Astrocyte (in vitro differentiated cells and primary cell): ENCODE measurements at regions not wholly inside any gene's neighbourhood (a gene's known extent, or its start where the extent isn't known, plus 50 kb on each side); places are given as distances from the start of the nearest gene placed in this dataset.
"Not testable (repeated sequence)": the region's sequence is repeated elsewhere in the genome, so short reads cannot be mapped to it uniquely, and the experiment has no call there.

Experiments
- CTCF ChIP-seq: IDR thresholded peaks from 2 replicates; pipeline ENCODE4 v1.5.1; 2011; ENCODE audit warnings: low read depth, mild to moderate bottlenecking, inconsistent platforms, low read length, moderate library complexity; ENCODE audit not compliant: insufficient read depth
- EZH2 ChIP-seq: IDR thresholded peaks from 2 replicates; pipeline ENCODE4 v1.6.1; 2012; ENCODE audit warnings: mild to moderate bottlenecking, low read length, inconsistent platforms; ENCODE audit not compliant: insufficient read depth

- TF ChIP-seq CTCF, EZH2: not testable (repeated sequence)
Observed at GRCh38 chr3:164702808-164703207, 375.5 kb downstream of the SI start.
